ENCODE measurements at regions not wholly inside any gene's neighbourhood (a gene's known extent, or its start where the extent isn't known, plus 50 kb on each side); places are given as distances from the start of the nearest gene placed in this dataset.

- TF ChIP-seq YY1 (IDR thresholded peaks at IDR 0.05; ENCODE audit: insufficient read depth, insufficient read length) (no peak), ZNF274 (IDR thresholded peaks at IDR 0.05; ENCODE audit: low read depth, low read length) (no peak)
Measured at GRCh38 chr15:19944261-19944888, 597.2 kb downstream of the GOLGA6L6 start.
